ENCODE measurements at regions not wholly inside any gene's neighbourhood (a gene's known extent, or its start where the extent isn't known, plus 50 kb on each side); places are given as distances from the start of the nearest gene placed in this dataset.

DNA sequence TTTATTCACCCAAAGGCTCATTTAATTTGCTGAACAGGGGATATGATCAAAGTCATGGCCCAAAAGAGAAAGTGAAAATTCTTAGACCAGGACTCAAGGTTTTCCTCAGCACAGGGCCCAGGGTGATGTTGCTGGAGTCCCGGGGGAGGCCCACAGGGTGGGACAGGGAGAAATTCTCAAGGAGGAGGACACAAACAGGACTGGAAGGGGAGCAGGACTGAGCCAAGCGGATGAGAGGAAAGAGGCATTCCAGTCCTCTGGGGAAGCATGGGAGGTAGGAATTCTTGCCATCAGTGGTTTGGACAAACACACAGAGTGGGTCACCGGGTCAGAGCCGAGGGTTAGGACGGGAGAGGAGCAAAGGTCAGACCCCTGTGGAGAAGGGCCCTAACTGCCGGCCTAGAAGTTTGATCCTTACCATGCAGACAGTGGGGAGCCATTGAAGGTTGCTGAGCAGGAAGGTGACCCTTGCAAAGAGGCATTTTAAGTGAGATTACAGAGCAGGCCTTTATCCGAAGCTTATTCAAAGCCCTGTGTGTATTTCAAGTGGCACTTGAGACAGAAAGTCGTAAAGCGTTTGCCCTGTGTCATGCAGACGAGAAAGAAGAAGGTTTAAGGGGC is 68.4 kb upstream of the PTGR2 start:
- TF ChIP-seq, protein P1, sequence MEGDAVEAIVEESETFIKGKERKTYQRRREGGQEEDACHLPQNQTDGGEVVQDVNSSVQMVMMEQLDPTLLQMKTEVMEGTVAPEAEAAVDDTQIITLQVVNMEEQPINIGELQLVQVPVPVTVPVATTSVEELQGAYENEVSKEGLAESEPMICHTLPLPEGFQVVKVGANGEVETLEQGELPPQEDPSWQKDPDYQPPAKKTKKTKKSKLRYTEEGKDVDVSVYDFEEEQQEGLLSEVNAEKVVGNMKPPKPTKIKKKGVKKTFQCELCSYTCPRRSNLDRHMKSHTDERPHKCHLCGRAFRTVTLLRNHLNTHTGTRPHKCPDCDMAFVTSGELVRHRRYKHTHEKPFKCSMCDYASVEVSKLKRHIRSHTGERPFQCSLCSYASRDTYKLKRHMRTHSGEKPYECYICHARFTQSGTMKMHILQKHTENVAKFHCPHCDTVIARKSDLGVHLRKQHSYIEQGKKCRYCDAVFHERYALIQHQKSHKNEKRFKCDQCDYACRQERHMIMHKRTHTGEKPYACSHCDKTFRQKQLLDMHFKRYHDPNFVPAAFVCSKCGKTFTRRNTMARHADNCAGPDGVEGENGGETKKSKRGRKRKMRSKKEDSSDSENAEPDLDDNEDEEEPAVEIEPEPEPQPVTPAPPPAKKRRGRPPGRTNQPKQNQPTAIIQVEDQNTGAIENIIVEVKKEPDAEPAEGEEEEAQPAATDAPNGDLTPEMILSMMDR (IDR thresholded peaks at IDR 0.05), result no peak
- TF ChIP-seq POLR2A (IDR thresholded peaks at IDR 0.05), result no peak
- TF ChIP-seq POLR2AphosphoS5 (IDR thresholded peaks at IDR 0.05; ENCODE audit: insufficient read depth in 1 of 2, low read depth in 1 of 2), result no peak
- peak overlapping the region; percentile 98 for H3K27ac ChIP-seq
- DNase-seq (ENCODE audit: extremely low spot score in 2 of 2), result no peak
- H3K4me1 ChIP-seq, result peaks cover 71% of the 10 kb centered on the region
- no peaks in the 10 kb centered on the region for H3K9me3 ChIP-seq
- H3K4me3 ChIP-seq, result no peak overlapping the region
- no peaks in the 10 kb centered on the region for H3K27me3 ChIP-seq
- intact Hi-C loops (cut with DNase I), result no loop called here
- H3K36me3 ChIP-seq, result no peaks in the 10 kb centered on the region

DNA sequence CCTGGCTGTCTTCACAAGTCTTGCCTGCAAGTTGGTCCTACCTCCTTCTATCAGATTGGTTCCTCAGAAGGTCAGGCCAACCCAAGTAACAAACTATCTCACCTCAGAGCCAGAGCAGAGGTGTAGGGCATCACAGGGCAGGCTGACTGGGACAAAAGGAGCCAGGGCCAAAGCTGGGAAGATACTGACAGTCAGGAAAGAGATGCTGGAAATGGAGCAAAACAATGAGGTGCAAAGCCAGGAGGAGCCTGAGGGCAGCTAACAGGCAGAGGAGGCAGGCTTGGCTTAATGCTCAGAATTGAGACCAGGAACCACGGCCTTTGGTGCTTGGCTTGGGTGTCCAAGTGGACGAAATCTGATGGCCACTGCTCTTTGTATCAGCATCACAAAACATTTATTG is 68.4 kb upstream of the PNMA1 start:
- intact Hi-C loops (cut with DNase I), result no loop called here
- H3K9me3 ChIP-seq, result no peaks in the 10 kb centered on the region
- no peak overlapping the region for H3K4me3 ChIP-seq
- no peaks in the 10 kb centered on the region for H3K27me3 ChIP-seq
- no peak for DNase-seq (ENCODE audit: extremely low spot score in 2 of 2)
- H3K36me3 ChIP-seq, result no peaks in the 10 kb centered on the region
- TF ChIP-seq, protein P1 (IDR thresholded peaks at IDR 0.05), result no peak
- TF ChIP-seq POLR2A (IDR thresholded peaks at IDR 0.05), result no peak
- TF ChIP-seq POLR2AphosphoS5 (IDR thresholded peaks at IDR 0.05; ENCODE audit: insufficient read depth in 1 of 2, low read depth in 1 of 2), result no peak
- peaks cover 71% of the 10 kb centered on the region for H3K4me1 ChIP-seq
- H3K27ac ChIP-seq, result peak overlapping the region; percentile 98

DNA sequence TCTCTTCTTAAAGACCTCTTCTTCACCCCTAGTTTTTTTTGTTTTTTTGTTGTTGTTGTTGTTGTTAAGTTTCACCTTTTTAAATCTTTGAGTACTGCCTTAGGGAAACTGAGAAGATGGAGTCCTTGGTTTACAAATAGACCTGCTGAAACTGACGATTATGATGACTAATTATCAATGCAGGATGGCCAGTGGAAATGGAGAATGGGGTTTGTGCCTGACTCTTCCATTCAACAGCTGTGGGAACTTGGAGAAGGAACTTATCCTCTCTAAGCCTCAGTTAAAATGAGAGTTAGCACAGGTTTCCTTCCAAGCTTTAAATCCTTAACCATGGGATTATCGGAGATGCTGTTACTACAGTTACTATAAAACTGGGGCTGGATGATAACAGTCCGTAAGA is 66.7 kb upstream of the PNMA1 start:
- no peak for TF ChIP-seq POLR2A (IDR thresholded peaks at IDR 0.05)
- TF ChIP-seq, protein P1 (IDR thresholded peaks at IDR 0.05), result no peak
- no peak for TF ChIP-seq POLR2AphosphoS5 (IDR thresholded peaks at IDR 0.05; ENCODE audit: insufficient read depth in 1 of 2, low read depth in 1 of 2)
- no peak for DNase-seq (ENCODE audit: extremely low spot score in 2 of 2)
- peaks cover 85% of the 10 kb centered on the region for H3K4me1 ChIP-seq
- H3K27ac ChIP-seq, result no peak overlapping the region
- H3K36me3 ChIP-seq, result no peaks in the 10 kb centered on the region
- H3K9me3 ChIP-seq, result no peaks in the 10 kb centered on the region
- H3K27me3 ChIP-seq, result no peaks in the 10 kb centered on the region
- intact Hi-C loops (cut with DNase I), result no loop called here
- H3K4me3 ChIP-seq, result no peak overlapping the region

DNA sequence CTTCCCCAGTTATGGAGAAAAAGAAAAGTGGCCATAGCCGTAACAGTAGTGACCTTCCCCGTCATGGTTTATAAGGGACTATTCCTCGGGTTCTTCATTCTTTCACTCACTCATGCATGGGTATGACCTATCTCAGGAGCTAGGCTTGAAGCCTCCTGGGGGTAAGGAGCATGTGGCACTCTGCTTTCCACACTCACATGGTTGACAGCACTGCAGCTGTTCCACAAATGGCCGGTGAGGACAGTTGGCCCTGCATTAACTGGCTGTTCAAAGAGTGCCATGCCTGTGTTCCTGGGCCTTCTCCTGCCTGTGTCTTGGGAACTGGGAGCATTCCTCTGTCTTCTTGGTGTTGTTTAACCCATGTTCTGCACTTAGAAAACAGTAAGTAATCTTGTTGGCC is 66.2 kb upstream of the PNMA1 start:
- Histone ChIP-seq H3K27ac (no peak overlapping the region), H3K4me1 (peaks cover 87% of the 10 kb centered on the region), H3K36me3 (no peaks in the 10 kb centered on the region), H3K4me3 (no peak overlapping the region), H3K27me3 (no peaks in the 10 kb centered on the region), H3K9me3 (no peaks in the 10 kb centered on the region)
- TF ChIP-seq POLR2A (IDR thresholded peaks at IDR 0.05) (no peak), POLR2AphosphoS5 (IDR thresholded peaks at IDR 0.05; ENCODE audit: insufficient read depth in 1 of 2, low read depth in 1 of 2) (no peak)
- TF ChIP-seq, protein P1 (IDR thresholded peaks at IDR 0.05), result no peak
- intact Hi-C loops (cut with DNase I), result no loop called here
- no peak for DNase-seq (ENCODE audit: extremely low spot score in 2 of 2)

DNA sequence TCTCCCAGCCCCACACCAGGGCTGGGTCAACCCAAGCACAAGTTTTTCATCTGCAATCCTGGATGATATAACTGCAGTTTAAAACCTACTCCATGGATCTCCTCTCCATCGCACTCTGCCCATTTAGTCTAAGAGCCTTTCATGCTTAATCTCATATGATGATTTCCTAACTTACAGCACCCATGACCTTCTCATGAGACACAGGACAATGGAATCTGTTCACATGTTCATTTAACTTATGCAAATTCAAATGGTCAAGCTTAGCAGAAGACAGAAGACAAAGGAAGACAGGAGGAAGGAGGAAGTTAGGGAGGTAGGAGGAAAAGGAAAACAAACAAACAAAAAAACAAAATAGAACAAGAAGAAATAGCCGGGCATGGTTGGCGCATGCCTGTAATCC is 64.6 kb upstream of the PNMA1 start:
- Histone ChIP-seq H3K27me3 (no peaks in the 10 kb centered on the region), H3K4me1 (peaks cover 87% of the 10 kb centered on the region), H3K4me3 (no peak overlapping the region), H3K9me3 (no peaks in the 10 kb centered on the region), H3K27ac (no peak overlapping the region), H3K36me3 (no peaks in the 10 kb centered on the region)
- intact Hi-C loops (cut with DNase I), result no loop called here
- TF ChIP-seq, protein P1 (IDR thresholded peaks at IDR 0.05), result no peak
- TF ChIP-seq POLR2AphosphoS5 (IDR thresholded peaks at IDR 0.05; ENCODE audit: insufficient read depth in 1 of 2, low read depth in 1 of 2) (no peak), POLR2A (IDR thresholded peaks at IDR 0.05) (no peak)
- no peak for DNase-seq (ENCODE audit: extremely low spot score in 2 of 2)

Data from vagina (tissue), 2 donors.